ENCODE measurements at regions not wholly inside any gene's neighbourhood (a gene's known extent, or its start where the extent isn't known, plus 50 kb on each side); places are given as distances from the start of the nearest gene placed in this dataset.

DNA sequence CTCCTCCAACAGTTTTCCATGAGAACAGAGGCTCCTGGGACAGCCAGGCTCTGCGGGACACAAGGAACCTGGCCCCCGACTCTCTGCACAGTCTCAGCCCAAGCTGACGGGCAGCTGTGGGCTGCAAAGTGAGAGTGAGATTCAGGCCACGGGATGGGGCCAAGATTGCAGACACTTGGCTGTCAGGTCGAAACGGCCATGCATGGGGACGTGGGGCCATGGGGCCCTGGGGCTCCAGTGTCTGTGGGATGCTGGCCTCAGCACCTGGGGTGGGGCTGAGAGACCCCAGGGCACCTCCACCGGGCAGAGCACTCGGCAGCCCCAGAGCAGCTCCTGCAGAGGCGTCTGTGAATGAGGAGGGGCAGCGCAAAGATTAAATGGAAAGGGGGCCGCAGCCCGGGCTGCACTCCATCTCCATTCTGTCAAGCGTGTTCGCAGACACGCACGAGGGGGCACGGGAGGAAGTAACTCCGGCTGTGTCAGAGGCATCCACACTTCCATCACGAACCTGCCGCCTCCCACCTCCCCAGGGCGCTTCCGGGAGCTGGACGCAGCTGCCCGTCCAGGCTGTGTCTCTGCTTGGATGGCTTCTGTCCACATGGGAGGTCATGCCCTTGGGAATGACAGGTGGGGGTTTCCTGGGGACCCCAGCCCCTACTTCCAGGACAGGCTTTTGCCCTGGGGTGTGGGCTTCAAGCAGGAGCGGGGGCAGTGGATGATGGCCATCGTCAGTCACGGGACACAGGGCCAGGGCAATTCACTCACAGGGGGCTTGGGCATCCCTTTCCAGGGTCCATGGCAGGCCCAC is 82.8 kb upstream of the NKX1-1 start:
- TF ChIP-seq, protein P1, sequence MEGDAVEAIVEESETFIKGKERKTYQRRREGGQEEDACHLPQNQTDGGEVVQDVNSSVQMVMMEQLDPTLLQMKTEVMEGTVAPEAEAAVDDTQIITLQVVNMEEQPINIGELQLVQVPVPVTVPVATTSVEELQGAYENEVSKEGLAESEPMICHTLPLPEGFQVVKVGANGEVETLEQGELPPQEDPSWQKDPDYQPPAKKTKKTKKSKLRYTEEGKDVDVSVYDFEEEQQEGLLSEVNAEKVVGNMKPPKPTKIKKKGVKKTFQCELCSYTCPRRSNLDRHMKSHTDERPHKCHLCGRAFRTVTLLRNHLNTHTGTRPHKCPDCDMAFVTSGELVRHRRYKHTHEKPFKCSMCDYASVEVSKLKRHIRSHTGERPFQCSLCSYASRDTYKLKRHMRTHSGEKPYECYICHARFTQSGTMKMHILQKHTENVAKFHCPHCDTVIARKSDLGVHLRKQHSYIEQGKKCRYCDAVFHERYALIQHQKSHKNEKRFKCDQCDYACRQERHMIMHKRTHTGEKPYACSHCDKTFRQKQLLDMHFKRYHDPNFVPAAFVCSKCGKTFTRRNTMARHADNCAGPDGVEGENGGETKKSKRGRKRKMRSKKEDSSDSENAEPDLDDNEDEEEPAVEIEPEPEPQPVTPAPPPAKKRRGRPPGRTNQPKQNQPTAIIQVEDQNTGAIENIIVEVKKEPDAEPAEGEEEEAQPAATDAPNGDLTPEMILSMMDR (IDR thresholded peaks at IDR 0.05) = no peak
- no peak for TF ChIP-seq POLR2A (IDR thresholded peaks at IDR 0.05)

Measured in uterus (tissue), 2 donors.